ENCODE measurements at regions not wholly inside any gene's neighbourhood (a gene's known extent, or its start where the extent isn't known, plus 50 kb on each side); places are given as distances from the start of the nearest gene placed in this dataset.
"Not testable (repeated sequence)": the region's sequence is repeated elsewhere in the genome, so short reads cannot be mapped to it uniquely, and the experiment has no call there.

DNA sequence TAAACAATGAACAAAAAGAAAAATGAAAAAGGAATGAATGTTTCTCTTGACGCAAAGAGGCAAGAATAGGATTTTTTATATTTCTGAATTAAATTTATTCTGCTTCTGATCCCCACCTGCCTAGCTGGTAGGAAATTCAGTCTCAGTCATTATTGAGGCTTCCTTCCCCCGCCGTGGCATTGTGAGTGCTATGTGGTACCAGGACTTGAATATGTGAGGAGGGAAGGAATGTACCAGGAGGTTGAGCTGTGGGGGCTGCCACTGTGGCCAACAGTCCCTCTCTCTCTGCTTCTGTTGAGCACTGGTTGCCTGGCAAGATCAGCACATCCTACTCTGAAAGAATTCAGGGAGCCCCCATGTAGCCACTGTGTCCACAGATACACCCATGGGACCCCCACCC, 368.1 kb upstream of the JARID2 start:
- DNase-seq = no peak

DNA sequence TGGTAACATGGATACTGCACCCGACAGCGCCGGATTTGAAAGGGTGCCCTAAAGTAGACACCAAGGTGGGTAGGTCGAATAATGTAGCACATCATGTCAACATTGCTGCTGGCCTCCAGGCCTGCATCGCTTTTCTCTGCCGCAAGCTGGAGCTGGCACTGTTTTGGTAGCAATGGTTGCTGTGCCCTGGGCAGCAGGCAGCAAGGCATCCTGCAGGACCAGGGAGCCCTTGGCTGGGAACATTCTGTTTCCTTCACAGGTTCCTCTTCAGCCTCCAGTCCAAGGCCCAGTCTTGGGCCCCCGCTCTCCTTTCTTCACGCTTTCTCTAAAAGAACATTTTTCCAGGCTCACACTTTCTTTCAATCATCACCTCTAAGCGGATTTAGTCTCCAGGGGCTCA, 365.8 kb upstream of the JARID2 start:
- no peak for DNase-seq

DNA sequence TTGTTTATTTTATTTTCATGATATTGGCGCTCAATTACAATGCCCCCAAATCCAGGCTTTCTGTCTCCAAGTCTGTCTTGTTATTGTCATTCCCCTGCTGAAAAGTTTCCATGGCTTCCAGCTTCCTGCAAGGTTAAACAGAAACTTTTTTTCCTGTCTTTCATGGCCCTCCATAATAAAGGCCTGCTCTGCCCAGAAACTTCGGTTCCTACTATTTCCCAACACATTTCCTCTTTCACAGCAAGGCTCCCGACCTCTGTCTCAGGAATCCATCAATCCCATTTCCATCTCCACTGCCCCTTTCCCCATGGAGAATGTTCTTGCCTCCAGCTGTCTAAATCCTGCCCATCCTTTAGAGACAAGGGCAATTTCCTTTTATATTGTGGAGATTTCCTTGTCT, 365.2 kb upstream of the JARID2 start:
- DNase-seq = no peak

DNA sequence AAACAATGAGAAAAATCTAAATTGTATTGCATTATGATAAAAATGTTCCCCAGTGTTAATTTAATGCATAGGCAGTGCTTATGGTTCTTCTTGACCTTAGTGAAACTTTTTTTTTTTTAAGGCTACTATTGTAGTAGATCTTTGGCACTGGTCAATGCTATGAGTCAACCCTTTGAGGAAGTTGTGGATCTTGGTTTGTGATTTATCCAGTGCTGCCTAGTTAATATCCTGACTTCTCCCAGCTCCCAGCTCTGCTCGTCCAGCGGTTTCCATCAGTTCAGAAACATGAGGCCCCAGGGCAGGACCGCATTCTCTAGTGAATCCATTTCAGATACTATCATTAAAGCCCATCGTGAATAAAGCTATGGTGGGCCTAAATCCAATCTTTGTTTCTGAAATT, 364.5 kb upstream of the JARID2 start:
- peak; percentile 70 for DNase-seq

DNA sequence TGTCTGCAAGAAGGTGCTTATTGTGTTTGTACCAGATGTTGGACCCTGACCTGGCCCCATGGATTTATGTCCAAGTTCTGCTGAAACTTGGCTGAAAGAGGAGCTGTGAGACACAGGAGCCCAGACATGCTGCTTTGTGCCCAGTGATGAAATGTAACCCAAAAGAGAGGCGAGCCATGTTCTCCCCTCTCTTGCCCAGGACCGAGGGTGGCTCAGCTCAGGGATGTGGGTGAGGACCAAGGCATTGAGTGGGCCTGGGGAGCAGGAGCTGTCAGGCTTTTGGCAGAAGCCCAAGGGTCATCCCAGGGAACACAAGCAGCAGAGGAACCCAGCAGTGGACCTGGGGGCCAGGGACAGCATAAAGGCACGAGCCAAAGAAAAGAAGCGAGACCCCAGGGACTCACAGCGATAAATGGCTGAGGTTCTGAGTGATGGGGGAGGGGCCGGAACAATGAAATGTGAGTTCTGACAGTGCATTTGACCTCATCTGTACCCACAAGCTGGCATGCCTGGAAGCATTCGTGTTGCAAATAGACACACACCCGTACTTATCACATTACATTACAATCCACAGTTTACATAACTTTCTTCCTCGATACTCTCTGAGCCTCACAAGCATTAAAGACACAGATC, 363.4 kb upstream of the JARID2 start:
- no peak for DNase-seq

DNA sequence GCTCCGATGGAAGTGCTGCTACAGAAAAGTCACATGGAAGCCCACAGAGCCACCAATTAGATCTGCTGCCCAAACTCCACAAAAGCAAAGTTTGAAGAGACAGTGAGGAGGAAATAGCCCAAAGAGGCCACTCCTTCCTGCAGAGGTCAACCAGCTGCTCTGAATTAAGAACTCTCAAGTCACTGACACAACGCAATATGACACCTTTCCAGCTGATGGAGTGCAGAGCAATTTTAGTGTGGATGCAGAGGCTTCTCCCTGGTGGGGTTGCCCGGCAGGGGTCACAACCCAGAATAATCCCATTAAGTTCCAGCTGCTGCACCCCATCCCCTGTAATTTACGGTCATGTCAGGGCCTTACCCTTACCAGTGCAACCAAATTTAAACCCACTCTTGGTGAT, 361.9 kb upstream of the JARID2 start:
- DNase-seq = peak; percentile 80

DNA sequence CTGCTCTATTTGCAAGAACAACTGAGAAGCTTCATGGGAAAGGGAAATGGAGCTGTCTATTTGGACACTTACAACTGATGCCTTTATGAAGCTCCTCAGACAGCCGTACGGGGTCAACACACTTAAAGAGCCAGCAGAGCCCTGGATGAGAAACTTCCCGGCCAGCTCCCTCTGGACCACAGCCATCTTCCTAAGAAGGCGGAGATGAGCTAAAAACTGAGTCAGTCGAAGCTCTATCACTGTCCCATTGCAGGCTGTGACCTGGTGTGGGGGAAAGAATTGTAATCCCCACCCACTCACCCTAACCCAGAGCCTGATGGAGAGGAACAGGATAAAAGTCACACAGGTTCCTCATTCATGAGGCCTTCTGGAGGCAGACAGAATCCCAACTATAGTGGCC, 360.4 kb upstream of the JARID2 start:
- no peak for DNase-seq

DNA sequence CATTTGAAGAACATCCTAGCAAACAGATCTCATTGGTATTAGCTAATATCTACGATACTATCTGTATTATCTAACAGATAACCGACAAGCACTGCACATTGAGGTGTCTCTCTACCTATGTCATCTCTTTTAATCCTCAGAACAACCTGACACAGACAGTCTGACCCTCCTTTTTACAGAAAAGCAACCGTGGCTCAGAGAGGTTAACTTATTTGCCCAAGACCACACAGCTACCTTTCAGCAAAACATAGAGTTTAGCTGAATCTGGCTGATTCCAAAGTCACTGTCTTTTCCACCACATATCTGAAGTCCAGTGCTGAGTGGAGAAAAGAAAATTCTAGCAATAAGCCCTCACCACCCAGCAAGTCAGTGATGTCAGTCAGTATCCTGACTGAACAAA, 358.7 kb upstream of the JARID2 start:
- DNase-seq = no peak

DNA sequence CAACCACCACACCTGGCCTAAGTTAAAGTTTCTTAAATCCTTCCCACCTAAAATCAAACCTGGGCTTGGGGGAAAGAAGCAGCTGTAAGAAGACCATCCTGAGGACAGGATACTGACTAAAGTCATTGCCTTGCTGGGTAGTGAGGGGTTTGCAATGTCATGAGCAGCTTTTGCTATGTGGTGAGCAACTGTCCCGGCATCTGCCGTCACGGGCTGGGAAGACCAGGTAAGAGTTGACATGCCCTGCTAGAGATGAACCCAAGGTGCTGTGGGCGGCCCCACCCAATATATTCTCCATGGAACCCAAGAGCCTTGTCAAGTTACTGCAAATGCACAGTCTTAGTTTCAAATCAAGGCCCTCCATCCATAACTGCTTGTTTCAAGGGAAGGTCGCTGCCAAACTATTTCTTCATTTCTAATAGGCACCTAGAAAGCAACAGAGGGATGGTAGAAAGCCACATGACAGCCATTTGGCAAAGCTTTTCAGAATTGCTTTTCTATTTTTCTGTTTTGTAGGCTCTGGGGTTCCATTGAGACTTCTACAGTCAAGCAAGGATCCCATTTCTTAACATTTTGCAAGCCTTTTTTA, 357.8 kb upstream of the JARID2 start:
- DNase-seq = no peak

DNA sequence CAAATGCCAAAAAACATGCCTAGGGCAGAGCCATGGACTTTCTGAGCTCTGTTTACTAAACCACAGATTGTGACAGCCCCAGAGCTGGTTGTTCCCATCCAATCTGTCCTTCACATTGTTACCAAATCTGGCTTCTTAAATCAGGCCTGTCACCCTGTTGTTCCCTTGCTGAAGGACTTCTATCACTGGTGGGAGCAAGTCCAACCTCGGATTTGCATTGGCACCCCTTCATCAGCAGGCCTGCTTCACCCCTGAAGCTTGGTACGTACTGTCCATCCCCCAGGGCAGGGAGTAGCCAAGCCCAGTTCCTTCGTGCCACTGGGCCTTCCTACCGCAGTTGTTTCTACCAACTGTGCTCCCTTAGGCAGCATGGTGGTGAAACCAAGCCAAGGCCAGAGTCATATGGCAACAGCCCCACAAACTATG, 357.3 kb upstream of the JARID2 start:
- DNase-seq = peak; percentile 43

DNA sequence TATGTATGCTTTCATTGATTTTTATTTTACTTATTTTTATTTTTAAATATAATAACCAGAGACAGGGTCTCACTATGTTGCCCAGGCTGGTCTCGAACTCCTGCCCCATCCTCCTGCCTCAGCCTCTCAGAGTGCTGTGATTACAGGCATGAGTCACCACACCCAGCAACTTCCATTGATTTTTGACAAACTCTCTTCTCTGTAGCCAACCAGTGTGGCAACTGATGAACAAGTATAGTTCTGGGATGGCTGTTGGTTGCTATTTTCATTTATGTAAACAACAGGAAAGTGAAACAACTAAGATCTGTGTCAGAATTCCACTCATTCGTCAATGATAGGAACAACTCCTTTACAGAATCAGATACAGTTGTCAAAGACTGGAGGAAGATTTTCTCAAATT, 356.7 kb upstream of the JARID2 start:
- peak; percentile 16 for DNase-seq

DNA sequence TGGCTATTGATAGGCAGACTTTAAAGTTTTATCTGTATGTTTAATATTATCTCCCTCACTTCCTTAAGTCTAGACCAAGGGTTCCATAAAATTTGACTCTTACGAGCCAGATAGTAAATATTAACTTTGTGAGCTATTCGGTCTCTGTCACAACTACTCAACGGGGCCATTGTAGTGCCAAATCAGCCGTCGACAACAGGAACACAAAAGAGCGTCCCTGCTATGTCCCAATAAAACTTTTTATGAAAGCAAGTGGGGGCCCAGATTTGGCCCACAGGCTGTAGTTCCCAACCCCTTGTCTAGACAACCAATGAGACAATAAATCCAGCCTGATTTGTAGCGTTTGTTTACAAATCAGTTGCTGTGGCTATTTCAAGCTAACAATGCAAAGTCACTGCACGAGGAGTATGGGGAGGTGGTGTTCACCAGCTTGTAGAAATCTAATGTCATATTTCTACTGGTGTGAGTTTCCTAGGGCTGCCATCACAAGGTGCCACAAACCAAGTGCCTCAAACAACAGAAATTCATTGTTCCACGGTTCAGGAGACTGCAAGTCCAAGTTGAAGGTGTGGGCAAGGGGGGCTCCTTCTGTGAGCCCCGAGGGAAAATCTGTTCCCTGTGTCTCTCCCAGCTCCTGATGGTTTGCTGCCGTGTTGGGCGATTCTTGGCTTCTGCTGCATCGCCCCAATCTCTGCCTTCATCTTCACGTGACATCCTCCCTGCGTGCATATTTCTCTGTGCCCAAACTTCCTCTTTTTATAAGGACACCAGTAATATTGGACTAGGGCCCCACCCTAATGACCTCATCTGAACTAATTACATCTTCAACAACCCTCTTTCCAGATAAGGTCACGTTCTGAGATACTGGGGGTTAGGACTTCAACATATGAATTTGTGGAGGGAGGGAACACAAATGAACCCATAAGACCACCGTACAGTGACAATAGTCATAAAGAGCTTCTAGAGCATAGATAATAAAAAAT, 356.0 kb upstream of the JARID2 start:
- DNase-seq = peak; percentile 38

DNA sequence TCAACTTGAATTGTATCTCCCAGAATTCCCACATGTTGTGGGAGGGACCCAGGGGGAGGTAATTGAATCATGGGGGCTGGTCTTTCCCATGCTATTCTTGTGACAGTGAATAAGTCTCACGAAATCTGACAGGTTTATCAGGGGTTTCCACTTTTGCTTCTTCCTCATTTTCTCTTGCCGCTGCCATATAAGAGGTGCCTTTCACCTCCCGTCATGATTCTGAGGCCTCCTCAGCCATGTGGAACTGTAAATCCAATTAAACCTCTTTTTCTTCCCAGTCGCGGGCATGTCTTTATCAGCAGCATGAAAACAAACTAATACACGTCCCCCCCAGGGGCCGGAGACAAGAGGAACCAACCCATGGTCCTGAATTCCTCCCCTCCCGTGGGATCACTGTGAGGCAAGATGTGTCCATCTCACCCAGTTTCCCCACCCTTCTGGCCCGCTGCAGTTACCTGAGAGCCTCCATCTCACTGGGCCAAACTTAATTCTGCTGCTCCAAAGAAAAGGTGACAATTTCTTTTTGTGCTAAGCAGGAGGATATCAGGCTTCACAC, 354.0 kb upstream of the JARID2 start:
- not testable (repeated sequence) for DNase-seq

DNA sequence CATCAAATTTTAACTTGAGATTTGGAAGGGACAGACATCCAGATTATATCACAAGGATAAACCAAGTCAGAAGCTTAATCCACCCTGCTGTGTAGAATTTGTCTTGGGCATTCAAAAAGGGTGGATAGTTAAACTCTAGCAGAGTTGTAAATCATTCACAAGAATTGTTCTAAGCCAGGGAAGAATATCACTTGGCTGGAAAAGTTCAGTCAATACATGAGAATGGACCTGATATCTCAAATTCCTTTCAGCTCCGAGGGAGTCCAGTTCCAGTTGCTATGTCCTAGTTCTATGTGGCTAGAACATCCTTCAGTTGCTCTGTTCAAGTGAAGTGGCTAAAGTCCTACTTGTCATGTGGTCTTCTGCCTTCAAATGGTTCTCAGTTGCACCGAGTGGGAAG, 351.8 kb upstream of the JARID2 start:
- DNase-seq = no peak

DNA sequence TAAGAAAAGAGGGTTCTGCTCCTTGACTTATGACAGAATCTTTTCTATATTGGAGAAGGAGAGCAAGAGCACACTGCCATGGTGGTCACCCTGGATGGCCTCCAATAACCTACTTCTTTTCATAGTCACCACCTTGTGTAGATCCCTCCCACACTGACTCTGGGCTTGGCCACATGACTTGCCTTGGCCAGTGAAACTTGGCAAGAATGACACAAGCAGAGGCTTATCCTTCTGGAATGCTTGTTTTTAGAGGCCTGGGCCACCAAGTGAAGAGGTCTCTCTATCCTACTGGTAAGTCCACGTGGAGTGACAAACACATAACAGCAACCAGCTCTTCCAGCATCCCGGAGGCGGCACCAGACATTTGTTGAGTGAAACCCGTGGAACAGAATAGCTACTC, 349.4 kb upstream of the JARID2 start:
- DNase-seq = no peak

DNA sequence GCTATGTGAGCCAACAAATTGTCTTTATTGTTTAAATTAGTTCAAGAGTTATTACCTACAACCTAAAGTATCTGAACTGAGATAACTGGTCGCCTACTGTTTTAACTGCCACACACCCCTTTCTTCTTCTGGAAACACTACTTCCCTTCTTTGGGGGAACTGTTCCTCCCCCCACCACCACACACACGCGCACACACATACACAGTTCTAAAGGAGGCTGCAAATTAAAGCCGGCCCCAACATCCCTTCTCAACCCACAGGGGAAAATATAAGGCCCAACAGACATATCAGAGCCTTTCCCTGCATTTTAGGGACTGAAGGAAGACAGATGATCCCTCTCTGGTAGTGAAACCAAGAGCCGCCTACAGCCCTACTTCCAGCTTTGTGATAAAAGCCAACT, 348.0 kb upstream of the JARID2 start:
- peak; percentile 83 for DNase-seq

DNA sequence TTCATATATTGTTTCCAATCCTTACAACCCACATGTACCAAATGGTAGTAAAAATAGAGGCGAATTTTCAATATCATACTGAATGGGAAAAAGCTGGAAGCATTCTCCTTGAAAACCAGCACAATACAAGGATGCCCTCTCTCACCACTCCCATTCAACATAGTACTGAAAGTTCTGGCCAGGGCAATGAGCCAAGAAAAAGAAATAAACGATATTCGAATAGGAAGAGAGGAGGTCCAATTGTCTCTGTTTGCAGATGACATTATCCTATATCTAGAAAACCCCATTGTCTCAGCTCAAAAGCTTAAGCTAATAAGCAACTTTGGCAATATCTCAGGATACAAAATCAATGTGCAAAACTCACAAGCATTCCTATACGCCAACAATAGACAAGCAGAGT, 346.4 kb upstream of the JARID2 start:
- not testable (repeated sequence) for DNase-seq

DNA sequence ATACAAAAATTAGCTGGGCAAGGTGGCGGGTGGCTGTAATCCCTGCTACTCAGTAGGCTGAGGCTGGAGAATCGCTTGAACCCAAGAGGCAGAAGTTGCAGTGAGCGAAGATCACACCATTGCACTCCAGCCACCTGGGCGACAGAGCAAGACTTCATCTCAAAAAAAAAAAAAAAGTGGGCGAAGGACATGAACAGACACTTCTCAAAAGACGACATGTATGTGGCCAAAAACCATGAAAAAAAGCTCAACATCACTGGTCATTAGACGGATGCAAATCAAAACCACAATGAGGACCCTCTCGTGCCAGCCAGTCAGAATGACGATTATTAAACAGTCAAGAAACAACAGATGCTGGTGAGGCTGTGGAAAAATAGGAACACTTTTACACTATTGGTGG, 344.9 kb upstream of the JARID2 start:
- DNase-seq = no peak

DNA sequence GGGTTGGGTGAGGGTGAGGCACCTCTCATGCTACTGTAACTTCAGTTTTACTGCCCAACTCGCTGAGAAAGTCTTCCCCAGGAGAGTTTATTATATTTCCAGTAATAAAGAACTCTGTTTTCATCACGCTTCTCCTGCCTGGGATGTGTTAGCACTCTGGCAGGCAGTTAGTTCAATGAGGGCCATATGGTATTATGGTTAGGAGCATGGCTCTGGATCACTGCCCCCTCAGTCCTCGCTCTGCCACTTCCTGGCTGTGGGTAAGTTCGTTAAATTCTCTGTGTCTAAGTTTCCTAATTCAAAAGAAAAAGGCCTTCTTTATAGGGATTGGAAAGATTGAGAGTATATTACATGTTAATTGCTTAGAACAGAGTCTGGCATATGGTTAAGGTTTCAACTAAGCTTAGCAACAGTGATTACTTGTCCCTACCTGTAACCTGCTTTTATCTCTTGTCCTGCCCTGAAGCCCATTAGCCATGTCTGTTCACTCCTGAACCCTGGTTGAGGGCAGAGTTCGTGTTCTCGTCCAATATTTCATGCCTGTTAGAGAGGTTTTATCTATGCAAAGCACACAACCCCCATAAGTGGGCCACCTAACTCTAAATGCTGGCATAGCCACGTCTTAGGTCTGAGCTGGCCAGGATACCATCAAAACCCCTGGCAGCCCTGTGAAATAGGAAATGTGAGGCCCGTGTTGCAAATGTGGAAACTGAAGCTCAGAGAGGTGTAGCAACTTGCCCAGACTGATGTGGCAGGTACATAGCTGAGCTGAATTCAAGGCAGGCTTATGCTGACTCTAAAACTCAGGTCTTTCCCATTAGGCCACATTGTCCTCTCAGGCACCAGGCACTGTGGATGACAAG, 342.5 kb upstream of the JARID2 start:
- DNase-seq = peak; percentile 74

DNA sequence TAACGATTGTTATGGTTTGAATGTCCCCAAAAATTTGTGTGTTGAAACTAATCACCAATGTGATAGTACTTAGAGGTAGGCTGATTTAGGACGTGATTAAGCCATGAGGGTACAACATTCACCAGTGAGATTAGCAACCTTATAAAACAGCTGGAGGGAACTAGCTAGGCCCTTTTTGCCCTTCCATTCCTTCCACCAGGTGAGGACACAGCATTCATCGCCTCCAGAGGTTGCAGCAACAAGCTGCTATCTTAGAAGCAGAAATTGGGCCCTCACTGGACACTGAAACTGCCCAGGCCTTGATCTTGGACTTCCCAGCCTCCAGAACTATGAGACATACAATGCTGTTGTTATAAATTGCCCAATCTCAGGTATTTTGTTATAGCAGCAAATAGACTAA, 340.7 kb upstream of the JARID2 start:
- no peak for DNase-seq

DNA sequence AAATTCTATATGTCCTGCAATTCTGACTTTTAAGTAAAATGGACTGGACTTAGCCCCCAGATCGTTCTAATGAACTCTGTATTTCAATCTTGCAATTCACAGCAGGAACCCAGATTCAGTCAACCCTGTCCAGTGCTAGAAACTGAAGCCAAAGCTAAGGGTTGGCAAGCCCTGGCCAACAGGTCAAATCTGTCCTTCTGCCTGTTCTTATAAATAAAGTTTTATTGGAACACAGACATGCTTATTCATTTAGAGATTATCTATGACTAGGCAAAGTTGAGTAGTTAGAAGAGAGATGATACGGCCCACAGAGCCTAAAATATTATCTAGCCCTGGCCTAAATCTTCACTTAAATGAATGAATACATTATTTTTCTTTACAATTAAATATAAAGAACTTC, 339.2 kb upstream of the JARID2 start:
- DNase-seq = no peak

DNA sequence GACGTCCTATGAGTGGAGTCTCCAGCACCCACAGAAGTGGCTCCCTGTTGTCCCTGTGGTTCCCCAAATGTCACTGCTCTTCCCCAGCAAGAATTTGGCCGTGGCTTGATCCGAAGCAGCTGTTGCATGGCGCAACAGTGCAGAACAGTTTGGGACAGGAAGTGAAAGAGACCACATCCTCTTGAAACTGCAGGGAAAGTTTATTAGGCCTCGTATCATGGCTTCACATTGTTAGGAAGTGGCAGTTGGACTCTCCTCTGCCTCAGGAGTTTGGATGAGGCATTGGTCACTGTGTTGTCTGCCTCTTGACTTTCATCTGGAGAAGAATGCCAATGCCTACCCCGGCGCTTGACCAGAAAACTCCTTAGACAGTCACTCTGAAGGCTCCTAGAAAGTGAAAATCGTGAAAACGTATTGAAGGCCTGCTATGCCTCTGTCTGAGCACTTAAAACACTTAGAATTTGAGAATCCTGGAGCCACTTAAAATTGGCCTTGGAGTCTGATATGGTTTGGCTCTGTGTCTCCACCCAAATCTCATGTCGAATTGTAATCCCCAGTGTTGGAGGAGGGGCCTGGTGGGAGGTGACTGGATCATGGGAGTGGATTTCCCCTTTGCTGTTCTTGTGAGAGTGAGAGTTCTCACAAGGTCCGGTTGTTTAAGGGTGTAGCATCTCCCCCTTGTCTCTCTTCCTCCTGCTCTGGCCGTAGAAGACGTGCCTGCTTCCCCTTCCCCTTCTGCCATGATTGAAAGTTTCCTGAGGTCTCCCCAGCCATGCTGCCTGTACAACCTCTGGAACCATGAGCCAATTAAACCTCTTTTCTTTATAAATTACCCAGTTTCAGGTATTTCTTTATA, 334.9 kb upstream of the JARID2 start:
- DNase-seq = peak; percentile 100
